ENCODE measurements at regions not wholly inside any gene's neighbourhood (a gene's known extent, or its start where the extent isn't known, plus 50 kb on each side); places are given as distances from the start of the nearest gene placed in this dataset.

DNA sequence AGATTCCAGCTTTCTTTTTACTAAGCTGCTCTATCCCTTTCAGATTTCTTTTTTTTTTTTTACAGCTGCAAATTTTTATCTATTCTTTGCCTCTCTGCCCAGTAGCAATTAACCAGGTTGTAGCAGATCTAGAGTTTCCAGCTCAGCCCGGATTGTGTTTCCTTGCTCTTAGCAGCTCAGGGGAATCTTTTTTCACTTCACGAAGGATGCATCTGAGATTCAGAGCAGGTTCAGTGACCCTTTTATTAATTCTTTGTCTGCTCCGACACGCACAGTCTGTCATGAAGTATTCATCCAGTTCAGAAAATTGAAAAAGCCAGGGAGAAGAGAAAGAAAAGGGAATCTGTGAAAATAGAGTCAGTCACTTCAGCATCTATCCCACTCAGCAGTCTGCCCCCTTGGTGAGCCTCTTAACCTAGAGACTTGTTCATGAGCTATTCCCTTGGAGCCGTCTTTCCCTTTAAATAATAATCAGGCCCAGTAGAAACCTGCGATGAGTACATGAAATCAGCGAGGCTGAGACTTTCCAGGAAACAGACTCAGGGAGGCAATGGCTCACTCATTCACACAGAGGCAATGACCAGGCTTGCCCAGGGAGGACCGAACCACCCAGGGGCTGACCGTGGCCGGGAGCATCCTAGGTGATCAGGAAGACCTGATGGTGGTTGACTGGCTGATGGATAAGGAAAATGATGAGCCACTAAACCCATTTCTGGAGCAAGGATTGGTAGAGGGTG, 103.4 kb upstream of the ITGA6 start:
- TF ChIP-seq EZH2phosphoT487 (IDR thresholded peaks at IDR 0.05; ENCODE audit: low read depth), result no peak
- TF ChIP-seq, protein P1, sequence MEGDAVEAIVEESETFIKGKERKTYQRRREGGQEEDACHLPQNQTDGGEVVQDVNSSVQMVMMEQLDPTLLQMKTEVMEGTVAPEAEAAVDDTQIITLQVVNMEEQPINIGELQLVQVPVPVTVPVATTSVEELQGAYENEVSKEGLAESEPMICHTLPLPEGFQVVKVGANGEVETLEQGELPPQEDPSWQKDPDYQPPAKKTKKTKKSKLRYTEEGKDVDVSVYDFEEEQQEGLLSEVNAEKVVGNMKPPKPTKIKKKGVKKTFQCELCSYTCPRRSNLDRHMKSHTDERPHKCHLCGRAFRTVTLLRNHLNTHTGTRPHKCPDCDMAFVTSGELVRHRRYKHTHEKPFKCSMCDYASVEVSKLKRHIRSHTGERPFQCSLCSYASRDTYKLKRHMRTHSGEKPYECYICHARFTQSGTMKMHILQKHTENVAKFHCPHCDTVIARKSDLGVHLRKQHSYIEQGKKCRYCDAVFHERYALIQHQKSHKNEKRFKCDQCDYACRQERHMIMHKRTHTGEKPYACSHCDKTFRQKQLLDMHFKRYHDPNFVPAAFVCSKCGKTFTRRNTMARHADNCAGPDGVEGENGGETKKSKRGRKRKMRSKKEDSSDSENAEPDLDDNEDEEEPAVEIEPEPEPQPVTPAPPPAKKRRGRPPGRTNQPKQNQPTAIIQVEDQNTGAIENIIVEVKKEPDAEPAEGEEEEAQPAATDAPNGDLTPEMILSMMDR (IDR thresholded peaks at IDR 0.05; ENCODE audit: low read depth, low read length), result no peak

Measured in OCI-LY3 (cell line).